K562 (cell line): ENCODE measurements at regions not wholly inside any gene's neighbourhood (a gene's known extent, or its start where the extent isn't known, plus 50 kb on each side); places are given as distances from the start of the nearest gene placed in this dataset.

Experiments
- ATAC-seq: fragments of 200-7000 bp; cut with Tn5 transposase; 3 replicates; pipeline ENCODE4 v1.9.1; 2020; ENCODE audit warnings: moderate library complexity
- BruUV-seq: library from RNA; stranded (reverse); fragments of 400-500 nt; replicated peaks from 2 replicates; lab custom pipeline; 2021; lab: Mats Ljungman, UMichigan
- CTCF ChIA-PET: fragments of 300-600 bp; formaldehyde crosslinking; extraction: SDS; loops from one replicate; lab custom pipeline; 2021; ENCODE audit warnings: low intra/inter-chr PET ratio; lab: Yijun Ruan, JAX
- POLR2A ChIA-PET: fragments of 300-600, 350-650 bp; sonication (Branson Sonifier 250); formaldehyde crosslinking; extraction: SDS; loops from one replicate; lab custom pipeline; 2021; ENCODE audit warnings: antibody characterized with exemption, inconsistent platforms; lab: Yijun Ruan, JAX
- DNase-seq, 4 experiments: peaks; one replicate each; pipeline versions ENCODE4 v3.0.0 to v3.0.0-alpha.2; 2011 to 2018; ENCODE audit warnings: low spot score in 3 of 4, mixed read lengths in 3 of 4; ENCODE audit errors: extremely low read depth in 1 of 4
- FAIRE-seq: peaks from 2 replicates; lab custom pipeline; 2011; peaks lifted over from hg19 to GRCh38; lab: Jason Lieb, UNC
- H2AFZ ChIP-seq: 2 replicates; pipeline ENCODE4 v1.6.0; 2011; ENCODE audit warnings: low read depth, low read length, control low read depth, inconsistent platforms
- H3K27ac ChIP-seq: fragments of 200-600 bp; 3 replicates; pipeline ENCODE4 v1.8.0; 2011; ENCODE audit warnings: low read depth, mild to moderate bottlenecking, control low read depth, inconsistent platforms, low read length, moderate library complexity, mixed read lengths; ENCODE audit errors: extremely low read depth
- H3K27me3 ChIP-seq, 2 experiments: fragments of 300-600 bp in 1 of 2; 2 replicates in 1 of 2; 3 replicates in 1 of 2; pipeline versions ENCODE4 v1.6.0 to v1.8.0; 2011; ENCODE audit warnings: inconsistent platforms in 2 of 2, low read length in 2 of 2, mild to moderate bottlenecking in 1 of 2, mixed read lengths in 1 of 2, moderate library complexity in 1 of 2; ENCODE audit not compliant: control insufficient read depth in 2 of 2, insufficient read depth in 2 of 2
- H3K36me3 ChIP-seq: fragments of 300-600 bp; 3 replicates; pipeline ENCODE4 v1.8.0; 2011; ENCODE audit warnings: mild to moderate bottlenecking, low read length, inconsistent platforms; ENCODE audit not compliant: control insufficient read depth, insufficient read depth
- H3K4me1 ChIP-seq, 2 experiments: fragments of 200-600 bp in 1 of 2; replicated peaks in 1 of 2; 2 replicates in 1 of 2; 3 replicates in 1 of 2; pipeline versions ENCODE4 v1.5.1 to v1.8.0; 2011; ENCODE audit warnings: inconsistent platforms in 2 of 2, low read length in 2 of 2, mild to moderate bottlenecking in 1 of 2, mixed read lengths in 1 of 2, moderate library complexity in 1 of 2; ENCODE audit not compliant: control insufficient read depth in 2 of 2, insufficient read depth in 2 of 2
- H3K4me2 ChIP-seq: 2 replicates; pipeline ENCODE4 v1.6.1; 2011; ENCODE audit warnings: low read length, control low read depth, inconsistent platforms, mixed read lengths; ENCODE audit not compliant: insufficient read depth
- H3K4me3 ChIP-seq: fragments of 200-600 bp; sonication (generic), shearing (Covaris generic); 2 replicates; pipeline ENCODE4 v1.5.1; 2016; ENCODE audit warnings: control low read depth, inconsistent platforms
- H3K79me2 ChIP-seq: fragments of 200-600 bp; 3 replicates; pipeline ENCODE4 v1.8.0; 2011; ENCODE audit warnings: low read length, inconsistent platforms; ENCODE audit not compliant: control insufficient read depth, insufficient read depth
- H3K9ac ChIP-seq, 2 experiments: 2 replicates each; pipeline versions ENCODE4 v1.6.0 to v1.6.1; 2011; ENCODE audit warnings: low read depth in 2 of 2, low read length in 2 of 2, control low read depth in 1 of 2, inconsistent platforms in 1 of 2, mild to moderate bottlenecking in 1 of 2, mixed read lengths in 1 of 2; ENCODE audit not compliant: insufficient read depth in 1 of 2
- H3K9me1 ChIP-seq: one replicate; pipeline ENCODE4 v1.6.0; 2011; ENCODE audit warnings: inconsistent platforms, mild to moderate bottlenecking, low read length, moderate library complexity; ENCODE audit not compliant: control insufficient read depth, insufficient read depth
- H3K9me3 ChIP-seq: replicated peaks from 2 replicates; pipeline ENCODE4 v1.5.1; 2011; ENCODE audit warnings: low read depth, low read length, inconsistent platforms; ENCODE audit not compliant: control insufficient read depth, insufficient read depth
- H4K20me1 ChIP-seq: replicated peaks from 2 replicates; pipeline ENCODE4 v1.6.1; 2011; ENCODE audit warnings: low read length, inconsistent platforms, mixed read lengths; ENCODE audit not compliant: control insufficient read depth, insufficient read depth
- FOSL1 ChIP-seq: fragments of 200-800 bp; sonication (Bioruptor generic); conservative IDR thresholded peaks from 2 replicates; pipeline ENCODE4 v1.6.1; 2016; ENCODE audit warnings: missing genetic modification characterization, missing compliant biosample characterization
- HNRNPK ChIP-seq: fragments of 200-400 bp; formaldehyde crosslinking; IDR thresholded peaks from one replicate; pipeline ENCODE4 v1.6.1; 2018; ENCODE audit warnings: mild to moderate bottlenecking, low read depth, low read length; ENCODE audit not compliant: poor library complexity, severe bottlenecking
- IRF2 ChIP-seq: sonication (generic); formaldehyde crosslinking; IDR thresholded peaks from 2 replicates; pipeline ENCODE4 v1.8.1; 2022; ENCODE audit warnings: mild to moderate bottlenecking, missing genetic modification reagents
- KHSRP ChIP-seq: fragments of 450-650 bp; IDR thresholded peaks from 2 replicates; pipeline ENCODE4 v1.6.1; 2017
- PKNOX1 ChIP-seq: fragments of 450-650 bp; IDR thresholded peaks from 2 replicates; pipeline ENCODE4 v1.6.1; 2016
- POLR2AphosphoS5 ChIP-seq: IDR thresholded peaks from 2 replicates; pipeline ENCODE4 v1.6.1; 2011; ENCODE audit warnings: mild to moderate bottlenecking, low read depth, low read length, moderate library complexity; ENCODE audit not compliant: control insufficient read depth, insufficient read depth
- POLR3A ChIP-seq: IDR thresholded peaks from 2 replicates; pipeline ENCODE4 v1.6.1; 2011; ENCODE audit warnings: borderline replicate concordance, mild to moderate bottlenecking, moderate library complexity; ENCODE audit not compliant: insufficient read length, insufficient read depth; ENCODE audit errors: extremely low read depth
- PTBP1 ChIP-seq: fragments of 200-400 bp; formaldehyde crosslinking; IDR thresholded peaks from 2 replicates; pipeline ENCODE4 v1.6.1; 2017; ENCODE audit warnings: low read depth, low read length
- SREBF2 ChIP-seq: sonication (generic); formaldehyde crosslinking; IDR thresholded peaks from 2 replicates; pipeline ENCODE4 v1.4.0; 2020; ENCODE audit warnings: mild to moderate bottlenecking, missing genetic modification reagents
- SRSF9 ChIP-seq: fragments of 200-400 bp; formaldehyde crosslinking; IDR thresholded peaks from 2 replicates; pipeline ENCODE4 v1.6.1; 2017; ENCODE audit warnings: low read depth, low read length, borderline replicate concordance
- ZC3H11A ChIP-seq: IDR thresholded peaks from 2 replicates; pipeline ENCODE4 v1.6.1; 2012; ENCODE audit warnings: low read depth, low read length, improper control_type of control experiment
- ZFP91 ChIP-seq: sonication (generic); formaldehyde crosslinking; IDR thresholded peaks from 2 replicates; pipeline ENCODE4 v1.8.0; 2022; ENCODE audit warnings: mild to moderate bottlenecking, missing genetic modification reagents
- ZNF133 ChIP-seq: fragments of 250-450 bp; sonication (Bioruptor Pico); IDR thresholded peaks from 2 replicates; pipeline ENCODE4 v1.4.0; 2020; ENCODE audit warnings: mild to moderate bottlenecking
- ZNF184 ChIP-seq: sonication (generic); formaldehyde crosslinking; IDR thresholded peaks from 2 replicates; pipeline ENCODE4 v1.5.0; 2020; ENCODE audit warnings: missing genetic modification reagents
- ZNF311 ChIP-seq: fragments of 250-450 bp; sonication (Bioruptor Pico); IDR thresholded peaks from 2 replicates; pipeline ENCODE4 v1.4.0; 2020; ENCODE audit warnings: mild to moderate bottlenecking, moderate library complexity
- ZNF347 ChIP-seq: fragments of 450-650 bp; formaldehyde crosslinking; IDR thresholded peaks from 2 replicates; pipeline ENCODE4 v1.4.0; 2020; ENCODE audit warnings: low read depth, mild to moderate bottlenecking, moderate library complexity
- ZNF778 ChIP-seq: fragments of 450-650 bp; formaldehyde crosslinking; IDR thresholded peaks from 2 replicates; pipeline ENCODE4 v1.4.0; 2020; ENCODE audit warnings: mild to moderate bottlenecking, moderate library complexity
- WGBS: fragments of 100-300 bp; shearing (Covaris generic); methylation state at CpG from one replicate; pipeline ENCODE4 v1.1.6; 2016; ENCODE audit warnings: low coverage, mixed read lengths; ENCODE audit not compliant: insufficient coverage; ENCODE audit errors: missing lambda C conversion rate; 5-methylcytosine and 5-hydroxymethylcytosine counted together
- in situ Hi-C: fragments of 300-500 bp; cut with MboI; formaldehyde crosslinking; loops from 4 replicates; pipeline ENCODE4 v1.15.0; 2018; ENCODE audit warnings: inconsistent platforms, mixed read lengths
- intact Hi-C: fragments of 100-400 bp; cut with micrococcal nuclease; formaldehyde crosslinking; loops from 2 replicates; pipeline ENCODE4 v1.14.2; 2022

GRCh38 chr11:79616392-79616851, 175.6 kb upstream of the TENM4 start (continued):
- no peak for TF ChIP-seq ZFP91 (CRISPR knock-in tag)
- no peak for TF ChIP-seq KHSRP
- no peak for TF ChIP-seq ZNF184 (CRISPR knock-in tag)
- no peak for TF ChIP-seq SRSF9
- TF ChIP-seq HNRNPK: no peak
- no peak for TF ChIP-seq FOSL1 (tag)
- TF ChIP-seq ZC3H11A: no peak
- TF ChIP-seq ZNF133: no peak
- TF ChIP-seq POLR3A: no peak
- no peak for TF ChIP-seq SREBF2 (CRISPR knock-in tag)
- TF ChIP-seq POLR2AphosphoS5: no peak
- no peak for TF ChIP-seq IRF2 (CRISPR knock-in tag)

- H3K27ac ChIP-seq: no peak overlapping the region
- 2% methylated on average over 5 of the region's 5 CpGs for WGBS
- FAIRE-seq (no peak), ATAC-seq (no peak), DNase-seq (no peak)
- CTCF ChIA-PET: no interaction called here
- no peaks in the 10 kb centered on the region for H3K9me1 ChIP-seq
- BruUV-seq: no TSS peak
- no peak overlapping the region for H3K4me2 ChIP-seq
- H3K9ac ChIP-seq: no peak overlapping the region
- H3K36me3 ChIP-seq: no peaks in the 10 kb centered on the region
- H3K4me3 ChIP-seq: no peak overlapping the region
- no peaks in the 10 kb centered on the region for H3K79me2 ChIP-seq
- intact Hi-C loops: no loop called here
- H2AFZ ChIP-seq: no peak overlapping the region
- TF ChIP-seq ZNF311 (no peak), PTBP1 (no peak), PKNOX1 (no peak), ZNF778 (CRISPR knock-in tag) (no peak), ZNF347 (CRISPR knock-in tag) (no peak)
- in situ Hi-C loops: no loop called here
- H3K9me3 ChIP-seq: no peaks in the 10 kb centered on the region
- H3K27me3 ChIP-seq: no peaks in the 10 kb centered on the region
- no peaks in the 10 kb centered on the region for H3K4me1 ChIP-seq
- POLR2A ChIA-PET: no interaction called here
- no peaks in the 10 kb centered on the region for H4K20me1 ChIP-seq
These were observed 174.6 kb upstream of the TENM4 start for GRCh38 chr11:79615425-79615824.
